ENCODE measurements at regions not wholly inside any gene's neighbourhood (a gene's known extent, or its start where the extent isn't known, plus 50 kb on each side); places are given as distances from the start of the nearest gene placed in this dataset.

- DNase-seq: no peak
Measured at GRCh38 chrX:134747006-134747405, 50.0 kb downstream of the PABIR2 start.

GRCh38 chrX:134746410-134746785, 50.6 kb downstream of the PABIR2 start:
- DNase-seq: no peak

GRCh38 chrX:134745636-134746409, 51.2 kb downstream of the PABIR2 start:
- DNase-seq: no peak

- no peak for DNase-seq
Measured at GRCh38 chrX:134743091-134743490, 53.9 kb downstream of the PABIR2 start.

- no peak for DNase-seq
Measured at GRCh38 chrX:134742573-134742972, 54.4 kb downstream of the PABIR2 start.

GRCh38 chrX:134741746-134742145, 55.3 kb downstream of the PABIR2 start:
- no peak for DNase-seq

- no peak for DNase-seq
Measured at GRCh38 chrX:134738986-134739740, 57.8 kb downstream of the PABIR2 start.

- no peak for DNase-seq
Measured at GRCh38 chrX:134738445-134738844, 58.6 kb downstream of the PABIR2 start.

- no peak for DNase-seq
Measured at GRCh38 chrX:134737721-134738369, 59.2 kb downstream of the PABIR2 start.

GRCh38 chrX:134737061-134737460, 59.9 kb downstream of the PABIR2 start:
- DNase-seq: peak; percentile 56 to 58

- DNase-seq: no peak
Measured at GRCh38 chrX:134736356-134736755, 60.6 kb downstream of the PABIR2 start.

GRCh38 chrX:134735015-134735414, 62.0 kb downstream of the PABIR2 start:
- DNase-seq: no peak

GRCh38 chrX:134734466-134734952, 62.5 kb downstream of the PABIR2 start:
- DNase-seq: peak; percentile 23 to 37

- no peak for DNase-seq
Measured at GRCh38 chrX:134733591-134733990, 63.4 kb downstream of the PABIR2 start.

- no peak for DNase-seq
Measured at GRCh38 chrX:134732676-134733075, 64.3 kb downstream of the PABIR2 start.

GRCh38 chrX:134732152-134732551, 64.9 kb downstream of the PABIR2 start:
- no peak for DNase-seq

- no peak for DNase-seq
Measured at GRCh38 chrX:134727363-134727762, 69.1 kb upstream of the PLAC1 start.

GRCh38 chrX:134725103-134725690, 66.9 kb upstream of the PLAC1 start:
- DNase-seq: no peak

- DNase-seq: no peak
Measured at GRCh38 chrX:134721766-134722532, 63.7 kb upstream of the PLAC1 start.

GRCh38 chrX:134718966-134719317, 60.7 kb upstream of the PLAC1 start:
- DNase-seq: no peak
